CD4-positive, alpha-beta T cell treated with Interleukin-10 for 1 hour (primary cell): ENCODE measurements at regions not wholly inside any gene's neighbourhood (a gene's known extent, or its start where the extent isn't known, plus 50 kb on each side); places are given as distances from the start of the nearest gene placed in this dataset.
"Not testable (repeated sequence)": the region's sequence is repeated elsewhere in the genome, so short reads cannot be mapped to it uniquely, and the experiment has no call there.

ENCODE experiments used
- DNase-seq: peaks from one replicate; pipeline ENCODE4 v3.0.0-alpha.2; 2020

DNA sequence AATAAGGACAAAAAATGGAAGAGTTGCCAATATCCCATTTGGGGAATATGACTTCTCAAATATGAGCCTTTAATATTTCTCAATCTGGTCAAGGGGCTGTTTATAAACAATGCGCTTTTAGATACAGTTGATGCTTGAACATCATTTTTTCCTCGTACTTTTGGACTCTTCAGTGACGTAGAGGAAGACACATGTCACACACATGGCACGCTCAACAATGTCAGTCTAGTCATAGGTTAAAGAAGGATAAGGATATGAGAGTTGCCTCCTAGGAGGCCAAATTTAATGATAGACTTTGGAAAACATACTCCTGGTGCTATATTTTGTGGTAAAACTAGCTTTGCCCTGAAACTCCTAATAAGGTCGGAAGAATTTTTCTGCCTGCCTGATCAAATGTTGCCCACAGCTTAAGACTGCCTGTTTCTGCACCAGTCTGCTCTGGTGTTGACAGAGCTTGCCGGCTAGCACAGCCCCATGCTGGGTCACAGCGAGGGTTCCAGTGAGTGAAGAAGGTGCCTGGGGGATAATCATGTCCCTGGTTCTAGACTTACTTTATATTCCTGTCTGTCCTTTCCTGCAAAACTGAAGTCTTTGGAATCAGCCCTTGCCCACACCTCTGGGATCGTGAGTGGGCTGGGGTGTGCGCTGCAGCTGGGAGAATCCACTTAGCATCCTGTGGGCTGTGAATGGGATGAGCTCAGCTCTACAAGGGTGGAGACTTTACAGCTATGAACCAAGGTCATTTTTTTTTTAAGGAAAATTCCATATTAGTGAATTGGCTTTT lies 230.8 kb upstream of the IRX4 start:
- no peak for DNase-seq

DNA sequence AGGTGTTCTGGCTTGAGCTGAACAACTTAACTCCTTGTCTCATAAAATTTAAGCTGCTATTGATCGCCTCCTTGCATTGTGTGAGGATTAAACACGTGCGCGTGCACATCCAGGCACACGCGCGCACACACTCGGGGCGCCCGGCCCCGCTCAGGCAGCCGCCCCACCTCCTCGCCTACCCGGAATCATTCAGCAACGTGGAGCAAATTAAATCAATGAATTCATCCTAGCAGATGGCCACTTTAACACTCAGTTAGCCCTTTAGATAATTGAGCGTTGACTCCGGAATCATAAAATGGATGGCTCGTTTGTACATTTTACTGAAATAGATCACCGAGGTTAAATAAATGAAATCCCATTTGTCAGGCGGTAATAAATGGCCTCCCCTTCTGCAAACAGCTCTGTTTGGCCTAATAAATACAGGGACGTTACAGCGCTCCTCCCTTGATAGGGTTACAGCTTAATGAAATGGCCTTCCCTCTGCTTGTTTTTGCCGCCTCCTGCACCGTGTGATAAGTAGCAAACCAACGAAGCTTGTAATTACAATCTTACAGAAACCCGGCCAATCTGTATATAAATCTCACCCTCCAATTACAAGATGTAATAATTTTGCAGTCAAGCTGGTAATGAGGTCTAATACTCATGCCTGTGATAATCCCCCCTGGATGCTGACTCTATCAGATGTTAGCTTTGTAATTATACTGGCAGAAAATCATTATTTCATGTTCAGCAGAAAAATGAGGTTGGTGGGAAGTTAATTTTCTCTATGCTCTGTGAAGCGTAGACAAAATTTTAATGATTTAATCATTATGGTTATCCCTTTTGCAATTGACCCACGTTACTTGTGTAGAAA lies 229.7 kb upstream of the IRX4 start:
- no peak for DNase-seq

DNA sequence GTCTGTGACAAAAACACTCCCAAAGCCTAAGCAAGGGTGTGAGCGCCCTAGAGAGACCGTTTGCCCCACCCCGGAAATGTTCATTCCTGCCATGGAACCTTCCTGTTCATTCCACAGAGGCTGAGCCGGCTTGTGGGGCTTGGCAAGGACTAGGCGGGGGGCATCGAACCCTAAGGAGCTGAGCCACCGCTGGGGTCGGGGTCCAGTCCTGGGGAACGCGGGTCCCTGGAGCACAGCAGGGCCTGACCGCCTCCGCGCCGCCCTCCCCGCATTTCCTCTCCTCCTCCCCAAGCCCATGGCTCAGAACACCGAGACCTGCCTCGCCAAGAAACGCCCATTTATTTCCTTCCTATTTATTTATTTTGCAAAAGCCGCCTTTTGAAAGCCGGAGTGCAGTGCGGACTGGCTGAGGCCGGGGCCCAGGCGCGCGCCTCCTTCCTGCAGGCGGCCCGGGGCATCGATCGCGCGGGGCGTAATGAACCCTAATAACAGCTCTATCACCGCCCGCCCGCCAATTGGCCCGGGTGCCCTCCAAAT lies 228.9 kb upstream of the IRX4 start:
- no peak for DNase-seq

DNA sequence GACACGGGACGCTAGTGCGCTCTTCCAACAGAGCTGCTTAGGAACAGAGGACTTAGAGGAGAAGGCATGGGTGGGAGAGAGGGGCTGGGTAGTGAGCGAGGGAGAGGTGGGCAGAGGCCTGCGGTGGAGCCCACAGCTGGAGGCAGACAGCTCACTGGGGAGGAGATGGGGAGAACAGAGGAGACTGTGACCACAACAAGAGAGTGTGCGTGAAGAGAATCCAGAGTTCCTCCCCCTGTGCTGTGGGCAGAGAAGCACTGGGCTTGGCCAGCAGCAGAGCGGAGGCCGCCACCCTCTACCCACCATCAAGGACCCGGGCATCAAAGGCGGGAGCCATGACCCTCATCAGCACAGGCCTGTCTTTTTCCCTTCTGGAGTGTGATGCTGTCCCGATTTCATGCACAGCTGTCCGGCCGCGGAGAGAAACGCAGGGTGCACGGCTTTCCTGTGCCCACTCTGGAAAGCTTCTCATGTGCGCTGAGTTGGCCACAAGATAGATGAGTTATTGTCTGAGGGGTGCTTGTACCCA lies 228.3 kb upstream of the IRX4 start:
- no peak for DNase-seq

DNA sequence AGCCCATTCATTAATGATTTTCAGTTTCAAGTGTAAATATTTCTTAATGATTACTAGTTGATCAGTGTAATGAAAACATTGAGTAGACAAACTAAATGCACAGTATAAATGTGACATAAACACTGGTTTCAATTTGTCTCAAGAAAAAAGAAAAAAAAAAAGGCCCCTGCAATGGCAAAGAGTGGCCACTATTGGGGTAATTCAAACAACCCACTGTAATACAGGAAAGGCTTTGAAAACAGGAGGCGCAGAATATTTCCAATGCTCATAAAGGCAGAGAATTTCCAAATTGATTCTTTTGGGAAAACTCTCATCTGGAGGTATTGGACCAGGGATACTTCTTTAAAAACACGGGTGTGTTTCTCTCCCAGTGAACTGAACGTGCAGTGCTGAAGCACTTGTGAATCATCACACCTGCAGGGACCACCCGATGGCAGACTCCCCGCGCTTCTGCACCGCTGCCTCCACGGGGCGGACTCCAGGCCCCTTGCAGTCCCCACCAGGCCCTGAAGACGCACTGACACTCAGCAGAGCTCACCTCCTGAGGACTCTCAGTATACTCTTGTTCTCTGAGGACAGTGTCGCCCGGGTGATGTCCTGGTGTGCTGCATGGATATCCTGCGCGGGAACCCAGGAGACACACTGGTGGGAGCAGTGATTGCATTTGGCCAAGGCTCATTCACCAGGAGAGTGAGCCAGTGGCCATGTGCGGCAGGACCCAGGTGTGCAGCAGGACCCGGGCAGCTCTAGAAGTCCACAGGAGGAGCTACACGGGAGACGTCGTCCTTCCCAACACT lies 227.6 kb upstream of the IRX4 start:
- no peak for DNase-seq

DNA sequence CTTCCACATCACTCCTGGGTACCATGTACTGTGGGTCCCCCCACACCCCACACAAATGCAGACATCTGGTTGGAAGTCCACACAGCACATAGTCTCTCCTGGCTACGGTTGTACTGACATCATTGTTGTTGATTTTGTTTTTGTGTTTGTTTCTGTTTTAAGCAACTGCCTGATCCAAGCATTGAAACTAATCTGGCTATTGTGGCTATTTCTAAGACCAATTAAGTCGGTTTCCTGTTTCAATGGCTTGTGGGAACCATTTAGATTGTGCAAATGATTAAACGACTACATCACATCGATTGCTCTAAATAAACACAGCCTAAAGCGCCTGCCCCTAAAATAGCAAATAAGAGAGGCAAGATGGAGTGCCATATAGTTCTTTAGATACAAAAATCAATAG lies 226.8 kb upstream of the IRX4 start:
- no peak for DNase-seq

DNA sequence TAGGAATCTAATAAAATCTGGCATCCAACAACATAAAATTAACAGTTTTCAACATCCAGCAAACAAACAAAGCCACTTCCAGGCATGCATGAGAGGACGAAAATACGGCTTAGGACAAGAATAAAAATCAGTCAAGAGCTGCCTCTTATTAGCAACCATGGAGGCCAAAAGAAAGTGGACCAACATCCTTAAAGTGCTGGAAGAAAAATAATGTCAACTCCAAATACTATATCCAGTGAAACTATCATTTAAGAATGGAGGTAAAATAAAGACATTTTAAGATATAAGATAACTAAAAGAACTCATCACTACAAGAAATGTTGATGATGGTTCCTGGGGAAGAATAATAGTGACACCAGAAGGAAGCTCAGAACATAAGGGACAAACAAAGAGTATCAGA lies 224.0 kb upstream of the IRX4 start:
- no peak for DNase-seq

DNA sequence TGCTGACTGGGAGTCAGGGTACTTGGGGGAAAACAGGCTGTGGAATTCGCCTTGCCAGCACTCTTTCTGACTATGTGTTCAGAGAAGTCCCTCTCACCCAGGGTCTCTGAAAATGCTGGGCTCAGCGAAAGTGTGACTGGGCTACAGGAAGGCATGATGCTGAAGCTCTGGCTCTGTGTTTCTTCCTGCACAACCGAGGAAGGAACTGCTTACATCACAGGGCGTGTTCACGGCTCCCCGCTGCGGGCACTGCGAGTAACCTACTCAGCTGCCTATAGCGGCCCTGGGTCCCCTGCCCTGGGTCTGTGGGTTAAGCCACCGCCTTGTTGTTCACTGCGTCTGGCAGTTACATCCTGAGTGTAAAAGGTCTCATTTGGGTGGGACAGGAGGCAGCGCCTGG lies 222.4 kb upstream of the IRX4 start:
- DNase-seq = peak; percentile 7

DNA sequence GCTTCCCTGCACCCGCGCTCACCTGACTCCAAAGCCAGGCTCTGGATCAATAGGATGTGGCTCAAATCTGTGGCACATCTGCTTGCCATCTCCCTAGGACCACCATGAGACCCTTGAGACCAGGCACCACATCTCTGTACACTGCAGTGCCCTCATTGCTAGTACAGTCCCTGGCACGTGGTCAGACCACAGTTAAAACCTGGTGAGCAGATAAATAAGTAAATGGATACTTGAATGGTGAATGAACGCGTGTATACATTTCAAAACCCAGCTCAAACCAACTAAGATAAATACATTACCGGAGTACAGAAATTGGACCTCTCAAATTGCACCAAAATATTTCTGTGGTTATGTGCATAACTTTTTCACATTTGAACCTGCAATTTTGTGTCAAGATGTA lies 221.2 kb upstream of the IRX4 start:
- DNase-seq = no peak

DNA sequence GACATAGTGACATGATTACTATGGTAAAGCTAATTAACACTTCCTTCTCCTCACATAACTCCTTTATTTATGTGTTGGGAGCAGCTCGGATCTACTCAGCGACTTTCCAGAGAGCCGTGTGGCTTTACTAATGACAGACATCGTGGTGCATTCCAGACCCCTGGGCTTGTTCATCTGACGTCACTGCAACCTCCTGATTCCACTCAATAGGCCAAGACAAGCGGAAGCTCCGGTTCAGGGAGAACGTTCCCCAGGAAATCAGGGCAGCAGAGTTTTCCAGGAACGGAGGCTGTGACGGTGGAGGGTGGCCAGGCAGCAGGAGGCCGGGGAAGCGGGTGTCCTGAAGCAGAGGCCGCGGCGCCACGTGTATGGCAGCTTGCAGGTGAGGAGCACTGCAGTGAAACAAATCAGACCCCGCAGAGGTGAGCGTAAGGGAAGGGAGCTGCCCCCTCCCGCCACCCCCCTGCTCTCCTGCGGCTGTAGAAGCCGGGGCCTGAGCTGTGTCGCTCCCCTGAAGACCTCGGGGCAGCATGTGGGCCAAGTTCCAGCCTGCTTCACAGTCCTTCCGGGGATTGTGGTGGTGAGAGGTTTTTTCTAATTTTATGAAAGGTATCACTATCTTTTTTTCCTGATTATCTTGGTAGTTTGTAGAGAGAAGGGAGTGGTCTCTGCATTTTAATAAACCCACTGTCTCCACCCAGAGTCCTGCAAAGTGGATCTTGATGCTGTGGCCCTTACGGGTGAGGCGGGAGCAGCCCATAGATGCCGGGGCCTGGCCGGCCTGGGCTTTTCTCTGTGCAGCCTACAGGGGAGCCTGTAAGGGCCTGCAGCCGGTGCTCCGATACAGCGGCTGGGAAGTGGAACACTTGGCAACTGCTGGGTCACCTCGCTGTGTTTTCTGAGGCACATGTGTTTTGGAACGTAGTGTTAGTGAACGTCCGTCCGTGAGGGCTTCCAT lies 220.4 kb upstream of the IRX4 start:
- no peak for DNase-seq

DNA sequence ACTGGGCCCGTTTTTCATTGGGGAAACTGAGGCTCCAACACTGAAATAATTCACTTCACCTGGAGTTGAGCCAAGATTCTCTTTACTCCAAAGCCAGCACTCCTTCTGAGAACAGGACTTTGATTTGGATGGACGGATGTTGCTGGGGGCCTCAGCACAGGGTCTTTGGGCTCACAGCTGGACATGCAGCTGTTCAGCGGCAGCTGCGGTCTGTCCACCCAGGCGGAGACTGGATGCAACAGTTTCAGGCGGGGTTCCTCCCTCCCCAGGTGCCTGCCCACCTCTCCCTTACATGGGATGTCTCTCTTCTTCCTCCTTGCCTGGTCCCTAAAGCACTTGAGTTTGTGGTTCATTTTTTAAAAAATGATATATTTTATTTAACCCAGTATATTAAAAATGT lies 219.0 kb upstream of the IRX4 start:
- no peak for DNase-seq

DNA sequence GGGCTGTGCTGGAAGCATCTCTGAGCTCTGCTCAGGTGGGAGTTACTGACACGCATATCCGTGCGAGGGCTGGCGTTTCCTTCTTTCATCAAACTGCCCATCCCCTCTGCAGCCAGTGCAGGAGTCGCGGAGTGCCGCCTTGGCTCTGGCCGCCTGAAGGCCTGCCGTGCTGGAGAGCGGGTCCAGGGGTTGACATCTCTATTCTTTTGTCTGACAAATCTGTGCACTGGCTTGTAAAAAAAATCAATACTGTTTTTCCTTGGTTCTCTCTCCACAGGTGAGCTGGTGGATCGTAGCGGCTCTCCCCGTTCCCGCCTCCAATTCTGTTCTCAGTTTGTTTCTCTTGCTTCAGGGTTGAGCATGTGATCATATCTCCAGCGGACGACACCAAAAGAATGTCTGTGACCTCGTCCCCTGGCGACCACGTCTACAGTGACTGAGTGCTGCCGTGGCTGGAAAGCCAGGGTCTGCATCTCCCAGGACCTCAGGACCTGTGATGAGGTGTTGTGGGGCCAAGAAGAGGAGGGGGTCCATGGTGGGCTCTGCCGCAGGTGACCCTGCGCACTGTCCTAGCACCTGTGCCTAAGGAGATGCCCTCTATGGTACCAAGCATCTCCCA lies 214.3 kb upstream of the IRX4 start:
- no peak for DNase-seq

DNA sequence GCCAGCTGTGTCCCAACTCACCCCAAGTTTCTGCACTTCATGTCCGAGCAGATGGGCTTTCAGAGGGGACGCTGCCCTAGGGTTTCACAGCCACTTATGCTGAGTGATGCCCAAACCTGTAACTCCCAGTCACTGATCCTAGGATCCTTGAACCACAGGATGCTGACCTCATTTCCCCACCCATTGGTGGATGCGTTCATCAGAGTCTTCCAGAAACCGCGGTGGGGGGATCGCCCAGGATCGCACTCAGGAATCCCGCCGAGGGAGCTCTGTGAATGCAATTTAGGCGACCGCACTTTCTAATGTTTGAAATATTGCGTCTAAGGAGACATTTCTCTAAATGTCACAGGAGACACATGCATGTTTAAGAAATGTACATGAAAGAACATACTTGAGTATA lies 212.3 kb upstream of the IRX4 start:
- no peak for DNase-seq

DNA sequence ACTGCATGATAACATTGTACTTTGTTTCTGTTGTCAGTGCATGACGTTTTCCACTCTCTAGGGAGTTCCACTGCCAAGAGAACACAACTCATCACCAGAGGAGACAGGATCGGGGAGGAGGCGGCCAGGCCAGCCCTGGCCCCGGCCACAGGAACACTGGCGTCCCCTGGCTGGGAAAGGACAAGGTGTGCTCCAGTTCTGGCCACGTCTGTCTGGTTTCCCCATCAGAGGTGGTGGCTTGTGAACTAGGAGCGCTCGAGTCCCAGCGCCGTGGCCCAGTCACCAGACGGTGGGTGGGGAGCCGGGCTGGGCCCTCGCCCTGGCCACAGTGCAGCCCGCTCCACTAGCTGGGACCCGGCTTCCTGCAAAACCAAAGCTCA lies 211.9 kb upstream of the IRX4 start:
- DNase-seq = no peak

DNA sequence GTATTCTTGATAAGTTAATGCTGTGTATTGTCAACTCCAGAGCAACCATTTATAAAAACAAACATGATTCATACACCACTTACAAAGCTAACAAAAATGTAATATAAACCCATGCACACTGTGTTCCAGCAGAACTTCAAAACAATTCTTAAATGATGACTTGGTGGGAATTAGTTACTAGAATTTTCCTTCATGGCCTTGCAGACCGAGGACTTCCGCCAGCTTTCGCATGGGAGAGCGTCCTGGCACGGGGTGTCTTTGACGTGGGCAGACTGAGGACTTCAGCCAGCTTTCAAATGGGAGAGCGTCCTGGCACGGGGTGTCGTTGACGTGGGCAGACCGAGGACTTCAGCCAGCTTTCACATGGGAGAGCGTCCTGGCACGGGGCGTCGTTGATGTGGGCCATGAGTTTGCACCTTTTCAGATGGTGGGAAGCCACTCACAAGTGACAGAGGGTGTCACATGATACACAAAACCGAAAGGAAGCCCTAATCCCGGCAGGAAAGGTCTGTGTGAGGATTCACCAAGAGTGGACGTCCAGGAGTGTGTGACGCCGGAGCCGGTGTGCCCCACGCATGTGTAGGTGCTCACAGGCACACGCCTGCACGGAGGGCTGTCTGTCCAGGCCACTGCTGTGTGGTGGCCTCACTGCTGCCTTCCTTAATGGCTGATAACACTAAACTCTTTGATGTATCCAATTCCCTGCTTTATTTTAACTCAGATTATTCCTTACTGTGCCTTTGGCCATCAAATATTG lies 211.3 kb upstream of the IRX4 start:
- DNase-seq = no peak

DNA sequence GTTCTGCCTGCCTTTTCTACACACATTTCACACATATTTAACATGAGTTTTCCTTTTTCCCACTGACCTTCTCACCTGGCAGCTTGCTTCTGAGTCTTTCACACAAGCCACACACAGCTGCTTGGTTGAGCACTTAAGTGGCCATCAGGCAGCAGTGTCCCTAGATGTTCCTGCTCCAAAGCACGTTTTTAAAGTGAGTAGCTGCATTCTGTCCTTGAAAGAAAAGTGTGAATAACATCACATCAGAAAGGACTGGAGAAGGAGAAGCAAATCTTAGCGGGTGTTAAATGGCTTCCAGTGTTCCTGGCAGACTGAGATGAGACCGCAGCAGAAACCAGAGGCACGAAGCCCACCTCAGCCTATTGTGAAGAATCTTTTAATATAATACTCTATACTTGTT lies 209.2 kb upstream of the IRX4 start:
- DNase-seq = no peak

DNA sequence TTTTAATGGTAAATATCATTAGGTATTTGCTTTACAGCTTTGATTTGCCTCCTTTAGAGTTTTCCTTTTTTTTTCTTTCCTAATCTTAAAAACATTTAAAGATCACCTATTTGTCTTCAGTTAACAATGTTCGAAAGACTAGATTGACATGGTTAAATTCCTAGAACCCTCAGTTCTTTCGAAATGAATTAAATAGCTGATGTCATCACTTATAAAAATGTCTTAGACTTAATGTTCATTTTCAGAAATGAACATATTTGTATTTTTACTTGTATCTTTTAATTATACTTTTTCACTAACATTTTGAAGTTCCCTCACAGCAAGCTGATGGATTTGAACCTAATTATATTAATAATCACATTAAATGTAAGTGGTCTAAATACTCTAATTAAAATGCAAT lies 205.3 kb upstream of the IRX4 start:
- no peak for DNase-seq

DNA sequence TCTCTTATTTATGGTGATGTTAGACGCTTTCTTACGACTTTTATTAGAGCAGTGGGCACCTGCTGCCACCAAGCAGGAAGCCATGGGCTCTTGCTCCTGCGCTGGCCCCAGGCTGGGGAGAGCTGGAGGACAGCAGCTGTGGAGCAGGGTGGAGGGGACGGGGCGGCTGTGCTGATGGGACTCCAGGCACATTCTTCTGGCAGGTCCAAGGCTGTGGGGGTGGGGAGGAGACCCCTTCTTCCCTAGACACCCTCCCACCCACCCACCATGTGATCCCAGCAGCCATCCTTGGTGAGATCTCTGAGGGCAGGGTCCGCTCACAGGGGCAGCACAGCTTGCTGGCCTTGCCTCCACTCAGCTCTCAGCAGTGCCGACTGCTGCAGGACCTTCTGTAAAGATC lies 192.6 kb upstream of the IRX4 start:
- no peak for DNase-seq

DNA sequence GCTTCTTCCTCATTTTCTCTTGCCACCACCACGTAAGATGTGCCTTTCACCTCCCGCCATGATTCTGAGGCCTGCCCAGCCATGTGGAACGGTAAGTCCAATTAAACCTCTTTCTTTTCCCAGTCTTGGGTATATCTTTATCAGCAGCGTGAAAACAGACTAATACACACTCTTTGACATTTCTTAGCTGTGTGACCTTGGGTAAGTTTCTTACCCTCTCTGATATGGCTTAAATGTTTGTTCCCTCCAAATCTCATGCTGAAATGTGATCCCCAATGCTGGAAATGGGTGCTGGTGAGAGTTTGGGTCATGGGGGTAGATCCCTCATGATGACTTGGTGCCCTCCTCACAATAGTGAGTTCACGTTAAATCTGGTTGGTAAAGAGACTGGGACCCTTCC lies 188.8 kb upstream of the IRX4 start:
- no peak for DNase-seq

DNA sequence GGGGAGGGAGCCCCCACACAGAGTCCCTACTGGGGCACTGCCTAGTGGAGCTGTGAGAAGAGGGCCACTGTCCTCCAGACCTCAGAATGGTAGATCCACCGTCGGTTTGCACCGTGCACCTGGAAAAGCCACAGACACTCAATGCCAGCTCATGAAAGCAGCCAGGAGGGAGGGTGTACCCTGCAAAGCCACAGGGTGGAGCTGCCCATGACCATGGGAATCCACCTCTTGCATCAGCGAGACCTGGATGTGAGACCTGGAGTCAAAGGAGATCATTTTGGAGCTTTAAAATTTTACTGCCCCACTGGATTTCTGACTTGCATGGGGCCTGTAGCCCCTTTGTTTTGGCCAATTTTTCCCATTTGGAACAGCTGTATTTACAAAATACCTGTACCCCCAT lies 188.1 kb upstream of the IRX4 start:
- DNase-seq = not testable (repeated sequence)

DNA sequence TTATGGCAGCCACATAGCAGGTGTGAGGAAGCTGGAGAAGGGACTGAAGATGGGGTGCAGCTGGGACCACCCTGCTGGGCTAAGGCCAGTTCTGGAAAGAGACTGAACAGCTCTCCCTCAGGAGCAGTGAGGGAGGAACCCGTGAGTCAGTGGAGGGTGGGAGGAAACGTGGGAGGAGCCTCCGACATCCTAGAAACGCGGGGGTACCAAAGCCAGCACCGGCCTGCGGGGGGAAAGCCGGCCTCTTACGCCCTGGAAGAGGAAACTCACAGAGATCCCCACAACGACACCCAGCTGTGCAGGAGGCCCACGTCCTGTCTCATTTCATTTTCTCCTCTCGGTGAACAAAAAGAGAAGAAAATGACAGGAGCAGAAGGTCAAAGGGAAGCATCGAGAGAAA lies 185.8 kb upstream of the IRX4 start:
- DNase-seq = no peak
